Tibial nerve (tissue), 4 donors: ENCODE measurements at regions not wholly inside any gene's neighbourhood (a gene's known extent, or its start where the extent isn't known, plus 50 kb on each side); places are given as distances from the start of the nearest gene placed in this dataset.

ENCODE experiments used
- DNase-seq, 2 donors: peaks; one replicate each; pipeline ENCODE4 v3.0.0-alpha.2; 2019; ENCODE audit warnings: low spot score in 2 of 2
- H3K27ac ChIP-seq, 4 donors: fragments of 200-600 bp; sonication (generic) in 3 of 4; one replicate each; pipeline ENCODE4 v1.5.1; 2017 to 2019; ENCODE audit warnings: mild to moderate bottlenecking in 1 of 4
- H3K27me3 ChIP-seq, 2 donors: fragments of 200-600 bp; sonication (generic) in 1 of 2; one replicate each; pipeline versions ENCODE4 v1.5.1 to v1.6.0; 2017 to 2019
- H3K36me3 ChIP-seq, 3 donors: fragments of 200-600 bp; sonication (generic); one replicate each; pipeline ENCODE4 v1.5.1; 2018 to 2019
- H3K4me1 ChIP-seq, 4 donors: fragments of 200-600 bp; sonication (generic) in 3 of 4; one replicate each; pipeline ENCODE4 v1.5.1; 2017 to 2019
- H3K4me3 ChIP-seq, 4 donors: fragments of 200-600 bp; sonication (generic) in 3 of 4; one replicate each; pipeline ENCODE4 v1.5.1; 2017 to 2019; ENCODE audit warnings: mild to moderate bottlenecking in 1 of 4, moderate library complexity in 1 of 4
- H3K9me3 ChIP-seq, 4 donors: fragments of 200-600 bp; sonication (generic) in 3 of 4; one replicate each; pipeline ENCODE4 v1.5.1; 2017 to 2019
- CTCF ChIP-seq, 5 experiments: fragments of 200-600 bp in 3 of 5; fragments of 450-650 bp in 2 of 5; sonication (generic) in 3 of 5; IDR thresholded peaks; one replicate each; pipeline ENCODE4 v1.5.1; 2016 to 2019; ENCODE audit warnings: antibody characterized with exemption in 5 of 5, mild to moderate bottlenecking in 3 of 5, moderate library complexity in 2 of 5
- EP300 ChIP-seq, 2 donors: sonication (generic); formaldehyde crosslinking; IDR thresholded peaks; one replicate each; pipeline ENCODE4 v1.6.1; 2017; ENCODE audit warnings: antibody characterized with exemption in 2 of 2, mild to moderate bottlenecking in 1 of 2
- POLR2A ChIP-seq, 2 donors: fragments of 450-650 bp; IDR thresholded peaks; one replicate each; pipeline ENCODE4 v1.6.1; 2017; ENCODE audit warnings: antibody characterized with exemption in 2 of 2, mild to moderate bottlenecking in 2 of 2, moderate library complexity in 2 of 2
- whole genome bisulfite sequencing, 2 donors: methylation state at CpG; one replicate each; pipeline ENCODE4 v1.1.5; 2018; 5-methylcytosine and 5-hydroxymethylcytosine counted together

GRCh38 chr13:21979161-21979806 lies 308.4 kb downstream of the FGF9 start:
- Histone ChIP-seq H3K36me3 (no peaks in the 10 kb centered on the region), H3K9me3 (no peaks in the 10 kb centered on the region), H3K4me1 (no peaks in the 10 kb centered on the region), H3K27me3 (no peaks in the 10 kb centered on the region), H3K4me3 (no peak overlapping the region), H3K27ac (no peak overlapping the region)
- TF ChIP-seq EP300 (IDR thresholded peaks at IDR 0.05) (no peak), CTCF (IDR thresholded peaks at IDR 0.05) (no peak), POLR2A (IDR thresholded peaks at IDR 0.05) (no peak)
- DNase-seq = no peak
- WGBS, 2 donors = 80 to 85% methylated on average over 20 of the region's 20 CpGs

GRCh38 chr13:21980049-21980448 lies 309.2 kb downstream of the FGF9 start:
- Histone ChIP-seq H3K27ac (no peak overlapping the region), H3K4me1 (no peaks in the 10 kb centered on the region), H3K9me3 (no peaks in the 10 kb centered on the region), H3K36me3 (no peaks in the 10 kb centered on the region), H3K4me3 (no peak overlapping the region), H3K27me3 (no peaks in the 10 kb centered on the region)
- 84 to 86% methylated on average over 2 of the region's 2 CpGs for WGBS, 2 donors
- DNase-seq = no peak
- TF ChIP-seq EP300 (IDR thresholded peaks at IDR 0.05) (no peak), CTCF (IDR thresholded peaks at IDR 0.05) (no peak), POLR2A (IDR thresholded peaks at IDR 0.05) (no peak)

DNA sequence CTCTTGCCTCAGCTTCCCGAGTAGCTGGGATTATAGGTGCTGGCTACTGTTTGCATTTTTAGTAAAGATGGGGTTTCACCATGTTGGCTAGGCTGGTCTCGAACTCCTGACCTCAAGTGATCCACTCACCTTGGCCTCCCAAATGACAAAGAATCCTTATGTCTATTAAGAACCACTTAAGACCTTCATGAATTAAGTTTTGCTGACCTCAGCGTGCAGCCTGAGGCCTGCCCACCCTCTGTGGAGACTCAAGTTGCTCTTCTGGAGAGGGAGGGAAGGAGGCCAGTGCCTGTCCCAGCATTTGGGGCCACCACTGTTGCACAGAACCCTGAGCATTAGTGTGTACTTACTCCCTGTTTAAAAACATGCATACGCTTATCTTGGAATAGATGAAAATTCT lies 313.3 kb downstream of the FGF9 start:
- Histone ChIP-seq H3K4me3 (no peak overlapping the region), H3K27ac (no peak overlapping the region), H3K36me3 (no peaks in the 10 kb centered on the region), H3K4me1 (no peaks in the 10 kb centered on the region), H3K9me3 (no peaks in the 10 kb centered on the region), H3K27me3 (no peaks in the 10 kb centered on the region)
- 81 to 83% methylated on average over 4 of the region's 4 CpGs for WGBS, 2 donors
- no peak for DNase-seq
- TF ChIP-seq EP300 (IDR thresholded peaks at IDR 0.05) (no peak), CTCF (IDR thresholded peaks at IDR 0.05) (no peak), POLR2A (IDR thresholded peaks at IDR 0.05) (no peak)

DNA sequence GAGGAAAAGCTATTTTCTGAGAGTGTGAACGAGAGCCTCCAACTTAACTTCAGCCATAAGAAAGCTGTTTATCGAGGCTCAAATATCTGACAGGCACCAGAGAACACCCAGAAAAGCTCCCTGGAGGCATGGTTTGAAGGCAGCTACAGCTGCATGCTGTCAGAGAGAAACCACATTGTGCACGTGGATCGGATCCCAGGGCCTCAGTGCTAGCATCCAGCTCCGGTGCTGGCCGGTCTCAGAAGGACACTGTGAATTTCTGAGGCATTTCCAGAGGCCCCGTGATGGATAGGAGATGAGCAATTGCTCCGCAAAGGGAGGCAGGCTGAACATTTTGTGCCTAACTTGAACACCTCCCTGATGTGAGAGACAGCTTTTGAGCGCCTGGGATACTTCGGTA lies 315.7 kb downstream of the FGF9 start:
- peak; percentile 34 to 71 for DNase-seq
- Histone ChIP-seq H3K27ac (peak overlapping the region in 1 of 4 donors; percentile 77), H3K27me3 (no peaks in the 10 kb centered on the region), H3K4me3 (no peak overlapping the region), H3K36me3 (no peaks in the 10 kb centered on the region), H3K9me3 (no peaks in the 10 kb centered on the region), H3K4me1 (no peaks in the 10 kb centered on the region)
- TF ChIP-seq EP300 (IDR thresholded peaks at IDR 0.05) = peak in 1 of 2 donors; percentile 48
- no peak for TF ChIP-seq CTCF (IDR thresholded peaks at IDR 0.05)
- WGBS, 2 donors = 63 to 67% methylated on average over 10 of the region's 10 CpGs

DNA sequence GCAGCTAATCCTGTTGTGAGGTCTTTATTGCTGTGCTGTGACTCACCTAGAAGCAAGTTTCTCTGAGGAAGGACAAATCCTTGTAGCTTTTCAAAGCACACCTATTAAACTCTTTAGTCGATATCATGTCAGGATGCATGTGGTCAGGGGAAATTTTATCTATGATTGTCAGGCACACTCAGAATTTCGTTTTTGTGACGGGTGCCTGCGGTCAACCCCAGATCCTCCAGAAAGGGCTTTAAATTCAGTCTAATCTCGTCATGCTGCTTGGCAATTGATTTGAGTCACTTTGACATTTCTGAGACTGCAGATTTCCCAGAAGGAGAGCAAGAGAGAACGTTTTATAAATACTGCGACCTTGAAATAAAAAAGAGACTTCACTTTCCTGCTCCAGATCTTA lies 316.9 kb downstream of the FGF9 start:
- 79 to 84% methylated on average over 7 of the region's 7 CpGs for WGBS, 2 donors
- no peak for DNase-seq
- Histone ChIP-seq H3K27ac (peak overlapping the region in 1 of 4 donors; percentile 55), H3K4me1 (no peaks in the 10 kb centered on the region), H3K36me3 (no peaks in the 10 kb centered on the region), H3K27me3 (no peaks in the 10 kb centered on the region), H3K4me3 (no peak overlapping the region), H3K9me3 (no peaks in the 10 kb centered on the region)
- TF ChIP-seq CTCF (IDR thresholded peaks at IDR 0.05) (no peak), EP300 (IDR thresholded peaks at IDR 0.05) (no peak), POLR2A (IDR thresholded peaks at IDR 0.05) (no peak)
